DMS114 treated with DMSO at 0.1 percent for 48 hours (cell line): ENCODE measurements at regions not wholly inside any gene's neighbourhood (a gene's known extent, or its start where the extent isn't known, plus 50 kb on each side); places are given as distances from the start of the nearest gene placed in this dataset.
"Not testable (repeated sequence)": the region's sequence is repeated elsewhere in the genome, so short reads cannot be mapped to it uniquely, and the experiment has no call there.

Source experiments
- DNase-seq: peaks from one replicate; lab custom pipeline; 2025; ENCODE audit not compliant: unreplicated experiment; lab: John Stamatoyannopoulos, UW

GRCh38 chr18:10241579-10241978 is 212.9 kb upstream of the APCDD1 start:
- no peak for DNase-seq

DNA sequence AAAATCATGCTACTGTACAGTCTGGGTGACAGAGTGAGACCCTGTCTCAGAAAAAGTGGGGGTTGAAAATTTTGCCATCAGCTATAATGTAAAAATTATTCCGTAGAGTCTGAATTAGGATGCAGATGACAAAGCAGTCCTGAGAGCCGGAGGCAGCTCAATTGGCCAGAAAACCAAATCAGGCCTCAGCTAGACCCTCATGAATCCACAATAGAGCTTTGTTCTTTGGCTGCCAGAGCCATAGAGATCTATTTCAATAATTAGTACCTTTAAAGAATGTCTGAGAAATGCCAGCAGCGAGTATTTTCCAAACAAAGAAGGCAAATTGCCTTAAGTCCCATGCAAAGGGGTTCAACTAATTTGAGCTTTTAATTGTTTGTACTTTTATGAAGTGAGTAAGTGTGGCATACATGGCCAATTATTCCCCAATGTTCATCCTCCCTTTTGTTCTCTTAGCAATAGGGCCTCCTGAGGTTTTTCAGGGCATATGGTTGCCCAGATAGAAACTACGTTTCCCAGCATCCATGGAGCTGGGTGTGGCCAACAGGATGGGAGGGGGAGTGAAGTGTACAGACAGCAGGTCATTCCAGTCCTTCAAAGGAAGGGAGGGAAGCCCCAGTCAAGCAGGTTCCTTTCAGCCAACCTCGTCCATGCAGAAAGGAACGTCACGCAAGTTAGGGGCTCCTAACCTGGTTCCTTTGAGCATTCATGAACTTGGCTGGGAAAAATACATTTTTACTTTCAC is 211.3 kb upstream of the APCDD1 start:
- DNase-seq: no peak

DNA sequence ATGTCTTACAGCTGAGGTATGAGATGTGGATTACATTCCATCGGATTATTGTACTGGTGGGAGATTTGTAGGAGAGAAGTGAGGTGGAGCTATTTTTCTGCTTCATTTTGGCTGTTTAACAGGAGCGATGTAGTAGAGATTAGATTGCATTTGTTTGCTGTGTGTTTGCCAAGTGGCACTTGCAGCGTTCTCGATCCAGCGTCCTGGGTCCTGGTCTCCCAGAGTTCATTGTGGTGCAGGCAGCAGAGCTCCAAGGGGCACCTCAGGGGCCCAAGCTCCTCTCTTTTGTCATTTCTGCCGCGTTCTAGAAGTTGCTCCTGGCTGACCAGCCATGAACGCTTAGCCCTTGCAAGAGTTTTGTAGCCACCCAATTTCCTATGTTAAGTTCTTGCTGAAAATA is 210.1 kb upstream of the APCDD1 start:
- no peak for DNase-seq

- no peak for DNase-seq
These were observed 209.2 kb upstream of the APCDD1 start for GRCh38 chr18:10245031-10245845.

DNA sequence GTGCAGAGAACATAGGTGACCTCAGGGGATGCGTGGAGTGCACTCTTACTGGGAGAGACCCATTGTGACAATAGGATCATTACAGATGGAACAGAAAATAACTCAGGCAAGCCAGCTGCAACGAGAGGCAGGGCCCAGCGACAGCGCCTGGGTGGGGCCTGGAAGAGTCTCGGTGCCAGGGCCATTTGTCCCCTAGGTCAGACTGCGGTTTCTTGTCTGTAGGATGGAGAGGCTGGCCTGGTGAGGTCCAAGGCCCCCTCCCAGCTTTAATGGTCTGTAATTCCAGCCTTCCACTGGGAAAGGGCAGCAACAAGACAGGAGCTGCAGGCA is 208.6 kb upstream of the APCDD1 start:
- no peak for DNase-seq

- no peak for DNase-seq
These were observed 207.3 kb upstream of the APCDD1 start for GRCh38 chr18:10247021-10247741.

GRCh38 chr18:10247742-10248082 is 206.7 kb upstream of the APCDD1 start:
- DNase-seq: no peak

GRCh38 chr18:10248738-10249137 is 205.7 kb upstream of the APCDD1 start:
- no peak for DNase-seq

GRCh38 chr18:10249270-10249669 is 205.2 kb upstream of the APCDD1 start:
- DNase-seq: no peak

- no peak for DNase-seq
These were observed 204.6 kb upstream of the APCDD1 start for GRCh38 chr18:10249801-10250200.

GRCh38 chr18:10252494-10252893 is 201.9 kb upstream of the APCDD1 start:
- DNase-seq: no peak

- no peak for DNase-seq
These were observed 201.3 kb upstream of the APCDD1 start for GRCh38 chr18:10252952-10253705.

- DNase-seq: not testable (repeated sequence)
These were observed 198.2 kb upstream of the APCDD1 start for GRCh38 chr18:10256276-10256675.

- DNase-seq: no peak
These were observed 195.5 kb upstream of the APCDD1 start for GRCh38 chr18:10258836-10259474.

DNA sequence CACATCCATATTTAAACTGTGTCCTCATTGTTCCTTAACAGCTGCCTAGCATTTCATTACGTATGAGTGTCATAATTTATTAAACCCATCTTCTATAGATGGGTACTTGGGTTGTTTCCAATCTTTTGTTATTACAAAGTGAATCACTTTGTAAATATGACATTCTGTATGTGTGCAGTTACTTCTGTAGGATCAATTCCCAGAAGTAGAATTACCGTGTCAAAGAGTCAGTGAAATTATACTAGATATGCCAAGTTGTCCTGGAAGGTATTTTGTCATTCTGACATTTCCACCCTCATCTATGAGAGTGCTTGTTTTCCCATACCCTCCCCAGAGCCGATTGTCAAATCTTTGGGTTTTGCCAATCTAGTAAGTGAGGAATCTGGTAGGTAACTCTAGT is 194.5 kb upstream of the APCDD1 start:
- DNase-seq: no peak

DNA sequence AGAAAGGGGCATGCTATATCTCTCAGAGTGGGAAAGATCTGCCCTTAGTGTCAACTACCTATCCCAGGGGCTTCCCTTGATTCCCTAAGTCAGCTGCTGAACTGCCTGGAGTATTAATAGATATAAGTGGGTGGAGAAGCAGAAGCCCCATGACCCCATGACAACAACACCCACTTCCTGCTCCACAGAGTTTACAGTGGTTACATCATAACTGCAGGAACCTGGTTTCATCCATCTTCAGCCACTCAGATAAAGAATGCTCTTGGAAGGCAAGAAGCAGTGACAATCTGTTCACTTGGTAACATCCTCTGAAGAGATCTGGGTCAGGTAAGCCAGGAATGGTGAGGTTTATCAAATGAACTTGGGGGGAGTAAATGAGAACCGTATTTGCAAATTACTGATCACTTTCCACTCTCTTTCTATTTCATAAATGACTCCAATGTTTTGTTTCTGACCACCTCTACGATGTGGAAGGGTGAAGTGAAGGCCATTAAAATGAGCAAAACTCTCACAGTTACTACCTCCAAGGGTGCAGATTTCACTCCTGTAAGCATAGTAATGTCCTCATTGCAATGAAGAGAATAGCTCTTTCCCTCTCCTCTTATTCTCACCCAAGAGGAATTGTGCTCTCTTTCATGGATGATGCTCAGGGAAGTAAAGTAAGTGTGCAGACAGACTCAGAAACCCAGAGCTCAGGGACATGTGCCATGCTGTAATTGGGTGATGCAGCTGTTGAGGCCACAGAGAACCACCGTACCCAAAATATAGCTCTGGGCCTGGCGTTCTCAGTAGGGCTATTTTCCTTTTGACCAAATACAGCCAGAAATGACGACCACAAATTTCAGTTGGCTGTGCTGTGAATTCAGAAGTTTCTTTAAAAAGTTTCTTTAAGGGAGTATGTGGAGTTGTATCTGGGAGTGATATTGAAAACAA is 192.8 kb upstream of the APCDD1 start:
- DNase-seq: no peak

- DNase-seq: no peak
These were observed 191.9 kb upstream of the APCDD1 start for GRCh38 chr18:10262566-10262965.

- no peak for DNase-seq
These were observed 190.2 kb upstream of the APCDD1 start for GRCh38 chr18:10264260-10264659.

- DNase-seq: no peak
These were observed 188.7 kb upstream of the APCDD1 start for GRCh38 chr18:10265560-10266333.
